GM23338 (cell line): ENCODE measurements at regions not wholly inside any gene's neighbourhood (a gene's known extent, or its start where the extent isn't known, plus 50 kb on each side); places are given as distances from the start of the nearest gene placed in this dataset.

Source experiments
- ATAC-seq: fragments of 200-7000 bp; cut with Tn5 transposase; 3 replicates; pipeline ENCODE4 v1.9.1; 2020
- DNase-seq: peaks from one replicate; pipeline ENCODE4 v3.0.0-alpha.2; 2015; ENCODE audit warnings: low spot score
- H2AFZ ChIP-seq: fragments of 200-600 bp; sonication (generic); 2 replicates; pipeline ENCODE4 v1.8.0; 2016; ENCODE audit warnings: antibody characterized with exemption, mild to moderate bottlenecking, moderate library complexity
- H3F3A ChIP-seq: fragments of 200-600 bp; sonication (generic); replicated peaks from 2 replicates; pipeline ENCODE4 v1.8.0; 2017; ENCODE audit warnings: antibody characterized with exemption, mixed run types, low read depth
- H3K27ac ChIP-seq: fragments of 200-600 bp; sonication (generic); 2 replicates; pipeline ENCODE4 v1.6.1; 2016; ENCODE audit warnings: low read depth
- H3K27me3 ChIP-seq: fragments of 200-600 bp; sonication (generic); 2 replicates; pipeline ENCODE4 v1.8.0; 2016; ENCODE audit warnings: mild to moderate bottlenecking, mixed run types, moderate library complexity; ENCODE audit not compliant: insufficient read depth
- H3K36me3 ChIP-seq: fragments of 200-600 bp; sonication (generic); 2 replicates; pipeline ENCODE4 v1.8.0; 2016; ENCODE audit warnings: mild to moderate bottlenecking; ENCODE audit not compliant: insufficient read depth
- H3K4me1 ChIP-seq: fragments of 200-600 bp; sonication (generic); 2 replicates; pipeline ENCODE4 v1.8.0; 2016; ENCODE audit warnings: mild to moderate bottlenecking, moderate library complexity; ENCODE audit not compliant: insufficient read depth
- H3K4me2 ChIP-seq: fragments of 200-600 bp; sonication (generic); 2 replicates; pipeline ENCODE4 v1.7.1; 2017; ENCODE audit warnings: mixed run types
- H3K4me3 ChIP-seq: fragments of 200-600 bp; sonication (generic); 2 replicates; pipeline ENCODE4 v1.6.1; 2016; ENCODE audit warnings: mixed run types
- H3K79me2 ChIP-seq: fragments of 200-600 bp; sonication (generic); replicated peaks from 2 replicates; pipeline ENCODE4 v1.8.0; 2017; ENCODE audit warnings: mild to moderate bottlenecking; ENCODE audit not compliant: insufficient read depth
- H3K9me2 ChIP-seq: fragments of 200-600 bp; sonication (generic); 2 replicates; pipeline ENCODE4 v1.8.0; 2017; ENCODE audit not compliant: insufficient read depth
- H4K20me1 ChIP-seq: fragments of 200-600 bp; sonication (generic); replicated peaks from 2 replicates; pipeline ENCODE4 v1.8.0; 2017; ENCODE audit warnings: mild to moderate bottlenecking; ENCODE audit not compliant: insufficient read depth
- H3K27ac Mint-ChIP-seq: 2 replicates; pipeline ENCODE4 v1.8.0; 2020; ENCODE audit warnings: inconsistent platforms, mild to moderate bottlenecking, moderate library complexity, mixed read lengths
- H3K27me3 Mint-ChIP-seq: 3 replicates; pipeline ENCODE4 v1.8.0; 2022; ENCODE audit warnings: low read depth, mild to moderate bottlenecking, moderate library complexity, mixed read lengths, inconsistent platforms; ENCODE audit not compliant: insufficient read depth, poor library complexity
- H3K36me3 Mint-ChIP-seq: 3 replicates; pipeline ENCODE4 v1.8.0; 2021; ENCODE audit warnings: low read depth, mild to moderate bottlenecking, inconsistent platforms, moderate library complexity, mixed read lengths
- H3K4me1 Mint-ChIP-seq: 3 replicates; pipeline ENCODE4 v1.8.0; 2020; ENCODE audit warnings: mild to moderate bottlenecking, inconsistent platforms, mixed read lengths
- H3K4me3 Mint-ChIP-seq: 3 replicates; pipeline ENCODE4 v1.8.0; 2021; ENCODE audit warnings: moderate library complexity, mild to moderate bottlenecking, inconsistent platforms, mixed read lengths
- H3K9me3 Mint-ChIP-seq: 3 replicates; pipeline ENCODE4 v1.8.0; 2020; ENCODE audit warnings: moderate library complexity, mild to moderate bottlenecking, inconsistent platforms, mixed read lengths
- CREB1 ChIP-seq: fragments of 250-450 bp; sonication (Bioruptor Pico); IDR thresholded peaks from 2 replicates; pipeline ENCODE4 v1.5.0; 2020; ENCODE audit warnings: low read depth, mild to moderate bottlenecking, moderate library complexity
- CTCF ChIP-seq, 2 experiments: fragments of 200-600 bp in 1 of 2; sonication (generic) in 1 of 2; conservative IDR thresholded peaks; 2 replicates each; pipeline versions ENCODE4 v1.5.1 to v1.6.1; 2016 to 2017; ENCODE audit warnings: antibody characterized with exemption in 2 of 2, low read depth in 2 of 2, mild to moderate bottlenecking in 2 of 2, moderate library complexity in 1 of 2
- JUNB ChIP-seq: IDR thresholded peaks from one replicate; pipeline ENCODE4 v1.6.1; 2016; ENCODE audit warnings: antibody characterized with exemption; ENCODE audit not compliant: unreplicated experiment
- POLR2AphosphoS5 ChIP-seq: IDR thresholded peaks from 2 replicates; pipeline ENCODE4 v1.6.1; 2016; ENCODE audit warnings: antibody characterized with exemption, low read depth
- STAT1 ChIP-seq: IDR thresholded peaks from one replicate; pipeline ENCODE4 v1.6.1; 2016; ENCODE audit warnings: antibody characterized with exemption; ENCODE audit not compliant: unreplicated experiment
- ZNF331 ChIP-seq: fragments of 250-450 bp; sonication (Bioruptor Pico); IDR thresholded peaks from 2 replicates; pipeline ENCODE4 v1.5.0; 2020; ENCODE audit warnings: low read depth, mild to moderate bottlenecking, moderate library complexity
- TF ChIP-seq, protein P1 (sequence below): fragments of 250-450 bp; sonication (Bioruptor Pico); IDR thresholded peaks from 2 replicates; pipeline ENCODE4 v1.5.0; 2020; ENCODE audit warnings: mild to moderate bottlenecking, moderate library complexity

DNA sequence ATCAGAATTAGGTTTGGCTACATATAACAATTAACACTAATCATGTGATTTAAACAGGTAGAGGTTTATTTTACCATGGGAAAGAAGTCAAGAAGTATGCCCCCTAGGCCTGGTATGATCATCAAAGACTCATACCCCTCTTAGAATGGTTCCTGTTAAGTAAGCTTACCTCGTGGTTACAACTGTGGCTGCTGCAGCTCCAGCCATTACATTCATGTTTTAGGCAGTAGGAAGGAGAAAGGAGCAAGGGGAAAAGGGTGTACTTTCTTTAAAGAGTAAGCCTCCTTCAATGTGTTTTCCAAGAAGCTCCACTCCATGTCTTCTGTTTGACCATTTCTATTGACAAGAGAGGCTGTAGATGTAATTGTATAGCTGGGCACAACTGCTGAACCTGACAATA, 94.9 kb upstream of the GATB start (continued):
- TF ChIP-seq, protein P1, sequence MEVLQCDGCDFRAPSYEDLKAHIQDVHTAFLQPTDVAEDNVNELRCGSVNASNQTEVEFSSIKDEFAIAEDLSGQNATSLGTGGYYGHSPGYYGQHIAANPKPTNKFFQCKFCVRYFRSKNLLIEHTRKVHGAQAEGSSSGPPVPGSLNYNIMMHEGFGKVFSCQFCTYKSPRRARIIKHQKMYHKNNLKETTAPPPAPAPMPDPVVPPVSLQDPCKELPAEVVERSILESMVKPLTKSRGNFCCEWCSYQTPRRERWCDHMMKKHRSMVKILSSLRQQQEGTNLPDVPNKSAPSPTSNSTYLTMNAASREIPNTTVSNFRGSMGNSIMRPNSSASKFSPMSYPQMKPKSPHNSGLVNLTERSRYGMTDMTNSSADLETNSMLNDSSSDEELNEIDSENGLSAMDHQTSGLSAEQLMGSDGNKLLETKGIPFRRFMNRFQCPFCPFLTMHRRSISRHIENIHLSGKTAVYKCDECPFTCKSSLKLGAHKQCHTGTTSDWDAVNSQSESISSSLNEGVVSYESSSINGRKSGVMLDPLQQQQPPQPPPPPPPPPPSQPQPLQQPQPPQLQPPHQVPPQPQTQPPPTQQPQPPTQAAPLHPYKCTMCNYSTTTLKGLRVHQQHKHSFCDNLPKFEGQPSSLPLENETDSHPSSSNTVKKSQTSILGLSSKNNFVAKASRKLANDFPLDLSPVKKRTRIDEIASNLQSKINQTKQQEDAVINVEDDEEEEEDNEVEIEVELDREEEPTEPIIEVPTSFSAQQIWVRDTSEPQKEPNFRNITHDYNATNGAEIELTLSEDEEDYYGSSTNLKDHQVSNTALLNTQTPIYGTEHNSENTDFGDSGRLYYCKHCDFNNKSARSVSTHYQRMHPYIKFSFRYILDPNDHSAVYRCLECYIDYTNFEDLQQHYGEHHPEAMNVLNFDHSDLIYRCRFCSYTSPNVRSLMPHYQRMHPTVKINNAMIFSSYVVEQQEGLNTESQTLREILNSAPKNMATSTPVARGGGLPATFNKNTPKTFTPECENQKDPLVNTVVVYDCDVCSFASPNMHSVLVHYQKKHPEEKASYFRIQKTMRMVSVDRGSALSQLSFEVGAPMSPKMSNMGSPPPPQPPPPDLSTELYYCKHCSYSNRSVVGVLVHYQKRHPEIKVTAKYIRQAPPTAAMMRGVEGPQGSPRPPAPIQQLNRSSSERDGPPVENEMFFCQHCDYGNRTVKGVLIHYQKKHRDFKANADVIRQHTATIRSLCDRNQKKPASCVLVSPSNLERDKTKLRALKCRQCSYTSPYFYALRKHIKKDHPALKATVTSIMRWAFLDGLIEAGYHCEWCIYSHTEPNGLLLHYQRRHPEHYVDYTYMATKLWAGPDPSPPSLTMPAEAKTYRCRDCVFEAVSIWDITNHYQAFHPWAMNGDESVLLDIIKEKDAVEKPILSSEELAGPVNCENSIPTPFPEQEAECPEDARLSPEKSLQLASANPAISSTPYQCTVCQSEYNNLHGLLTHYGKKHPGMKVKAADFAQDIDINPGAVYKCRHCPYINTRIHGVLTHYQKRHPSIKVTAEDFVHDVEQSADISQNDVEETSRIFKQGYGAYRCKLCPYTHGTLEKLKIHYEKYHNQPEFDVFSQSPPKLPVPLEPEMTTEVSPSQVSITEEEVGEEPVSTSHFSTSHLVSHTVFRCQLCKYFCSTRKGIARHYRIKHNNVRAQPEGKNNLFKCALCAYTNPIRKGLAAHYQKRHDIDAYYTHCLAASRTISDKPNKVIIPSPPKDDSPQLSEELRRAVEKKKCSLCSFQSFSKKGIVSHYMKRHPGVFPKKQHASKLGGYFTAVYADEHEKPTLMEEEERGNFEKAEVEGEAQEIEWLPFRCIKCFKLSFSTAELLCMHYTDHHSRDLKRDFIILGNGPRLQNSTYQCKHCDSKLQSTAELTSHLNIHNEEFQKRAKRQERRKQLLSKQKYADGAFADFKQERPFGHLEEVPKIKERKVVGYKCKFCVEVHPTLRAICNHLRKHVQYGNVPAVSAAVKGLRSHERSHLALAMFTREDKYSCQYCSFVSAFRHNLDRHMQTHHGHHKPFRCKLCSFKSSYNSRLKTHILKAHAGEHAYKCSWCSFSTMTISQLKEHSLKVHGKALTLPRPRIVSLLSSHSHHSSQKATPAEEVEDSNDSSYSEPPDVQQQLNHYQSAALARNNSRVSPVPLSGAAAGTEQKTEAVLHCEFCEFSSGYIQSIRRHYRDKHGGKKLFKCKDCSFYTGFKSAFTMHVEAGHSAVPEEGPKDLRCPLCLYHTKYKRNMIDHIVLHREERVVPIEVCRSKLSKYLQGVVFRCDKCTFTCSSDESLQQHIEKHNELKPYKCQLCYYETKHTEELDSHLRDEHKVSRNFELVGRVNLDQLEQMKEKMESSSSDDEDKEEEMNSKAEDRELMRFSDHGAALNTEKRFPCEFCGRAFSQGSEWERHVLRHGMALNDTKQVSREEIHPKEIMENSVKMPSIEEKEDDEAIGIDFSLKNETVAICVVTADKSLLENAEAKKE (CRISPR knock-in tag) = no peak
- no peak for TF ChIP-seq STAT1

DNA sequence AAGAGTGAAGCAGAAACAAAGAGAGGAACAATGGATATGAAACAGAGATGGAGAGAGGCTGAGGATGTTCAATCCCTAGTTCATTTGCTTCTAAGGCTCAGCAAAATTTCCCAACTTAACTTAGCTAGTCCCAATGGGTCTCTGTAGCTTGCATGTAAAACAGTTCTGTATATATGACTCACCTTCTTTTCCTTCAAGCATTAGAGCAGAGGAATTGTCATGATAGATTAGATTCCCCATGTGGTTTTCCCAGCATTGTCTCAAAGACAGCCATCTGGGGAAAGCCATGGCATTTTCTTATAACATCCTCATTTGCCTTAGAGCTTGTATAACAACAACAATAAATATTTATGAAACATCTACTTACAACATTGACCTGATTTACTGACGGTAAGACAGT, 93.9 kb upstream of the GATB start:
- no peak for ATAC-seq
- Histone ChIP-seq H3K36me3 (no peaks in the 10 kb centered on the region), H3K4me1 (no peaks in the 10 kb centered on the region), H3K4me2 (no peak overlapping the region), H3K27ac (no peak overlapping the region), H3K27me3 (no peaks in the 10 kb centered on the region), H4K20me1 (no peaks in the 10 kb centered on the region), H2AFZ (no peak overlapping the region), H3F3A (no peaks in the 10 kb centered on the region), H3K9me2 (peaks cover 8% of the 10 kb centered on the region; the same call in 1 of the 2 replicates), H3K4me3 (no peak overlapping the region), H3K79me2 (no peaks in the 10 kb centered on the region)
- H3K27ac Mint-ChIP-seq = no peak overlapping the region
- H3K4me3 Mint-ChIP-seq = no peak overlapping the region
- H3K36me3 Mint-ChIP-seq = no peaks in the 10 kb centered on the region
- no peak for DNase-seq
- H3K4me1 Mint-ChIP-seq = peaks cover 4% of the 10 kb centered on the region; the same call in 2 of the 3 replicates
- no peaks in the 10 kb centered on the region for H3K27me3 Mint-ChIP-seq
- peaks cover under 1% of the 10 kb centered on the region; the same call in 1 of the 3 replicates for H3K9me3 Mint-ChIP-seq
- TF ChIP-seq STAT1 (no peak), ZNF331 (CRISPR knock-in tag) (no peak), JUNB (no peak), CTCF (conservative IDR thresholded peaks at IDR 0.05; ENCODE audit: low read depth in 2 of 2) (no peak), POLR2AphosphoS5 (no peak), CREB1 (CRISPR knock-in tag) (no peak)
- TF ChIP-seq, protein P1 (CRISPR knock-in tag) = no peak
